Right ventricle myocardium inferior (tissue), 1 donor: ENCODE measurements at regions not wholly inside any gene's neighbourhood (a gene's known extent, or its start where the extent isn't known, plus 50 kb on each side); places are given as distances from the start of the nearest gene placed in this dataset.
"Not testable (repeated sequence)": the region's sequence is repeated elsewhere in the genome, so short reads cannot be mapped to it uniquely, and the experiment has no call there.

Experiments
- ATAC-seq: fragments of 200-7000 bp; cut with Tn5 transposase; one replicate; pipeline ENCODE4 v1.9.1; 2020; ENCODE audit warnings: mild to moderate bottlenecking, moderate library complexity
- DNase-seq: peaks from one replicate; pipeline ENCODE4 v3.0.0; 2021; ENCODE audit errors: missing footprints
- intact Hi-C: fragments of 100-400 bp; cut with DNase I; formaldehyde crosslinking; loops from one replicate; pipeline ENCODE4 v1.11.0; 2022
- donor health status: DM: no; HTN: yes; CAD: no; lungs with severe emphysema.

DNA sequence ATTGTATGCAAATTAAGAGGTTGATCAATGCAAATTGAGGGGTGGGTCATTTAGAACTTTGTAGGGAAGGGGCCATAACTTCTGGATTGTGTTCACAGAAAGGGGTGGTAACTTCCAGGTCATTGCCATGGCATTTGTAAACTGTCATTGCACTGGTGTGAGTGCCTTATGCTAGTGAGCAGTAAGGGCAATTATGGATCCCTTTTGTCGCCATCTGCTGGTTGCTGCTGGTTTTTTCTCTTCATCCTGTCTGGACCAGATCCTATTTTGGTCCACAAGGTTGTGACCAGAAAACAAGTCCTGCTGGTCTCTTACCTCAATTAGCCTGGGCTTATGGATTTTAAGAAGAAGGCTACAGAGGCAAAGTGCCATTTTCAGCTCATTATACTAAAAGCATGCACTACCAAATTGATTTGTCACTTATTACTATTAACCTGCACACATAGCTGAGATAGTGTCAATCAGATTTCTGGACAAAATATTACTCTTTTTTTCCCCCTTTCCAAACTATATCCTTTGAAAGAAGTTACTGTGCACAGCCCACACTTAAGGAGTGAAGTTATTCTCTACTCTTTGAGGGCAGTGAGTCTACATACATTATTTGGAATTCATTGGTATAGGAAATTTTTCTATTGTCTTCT, 196.2 kb downstream of the ZC3H11B start:
- intact Hi-C loops = loop anchor here (10.0 kb wide), 2 partner anchors 328 to 1092 kb away; no protein-coding TSS in a partner anchor
- ATAC-seq (peak; percentile 43), DNase-seq (no peak)

GRCh38 chr1:219415915-219416314, 197.0 kb downstream of the ZC3H11B start:
- DNase-seq (no peak), ATAC-seq (no peak)
- intact Hi-C loops = loop anchor here (10.0 kb wide), 2 partner anchors 329 to 1091 kb away; no protein-coding TSS in a partner anchor

DNA sequence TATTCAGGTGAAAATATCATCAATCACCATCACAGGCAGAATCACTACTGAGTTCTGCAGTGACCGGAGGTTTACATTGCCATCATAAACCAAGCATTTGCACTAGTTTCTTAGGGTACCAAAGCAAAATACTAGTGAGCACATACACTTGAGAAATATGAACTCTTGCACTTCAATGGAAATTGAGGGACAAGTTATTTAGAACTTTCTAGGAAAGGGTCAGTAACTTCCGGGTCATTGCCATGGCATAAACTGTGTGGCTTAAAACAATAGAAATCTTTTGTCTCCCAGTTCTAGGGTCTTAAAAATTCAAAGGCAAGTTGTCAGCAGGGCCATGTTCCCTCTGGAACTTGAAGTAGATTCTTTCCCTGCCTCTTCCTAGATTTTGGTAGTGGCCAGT, 197.5 kb downstream of the ZC3H11B start:
- no peak for ATAC-seq
- no peak for DNase-seq
- intact Hi-C loops = loop anchor here (10.0 kb wide), 2 partner anchors 329 to 1091 kb away; no protein-coding TSS in a partner anchor

GRCh38 chr1:219414250-219414649, 198.7 kb downstream of the ZC3H11B start:
- intact Hi-C loops = loop anchor here (10.0 kb wide), 2 partner anchors 331 to 1089 kb away; no protein-coding TSS in a partner anchor
- no peak for DNase-seq
- no peak for ATAC-seq

- intact Hi-C loops = loop anchor here (10.0 kb wide), 2 partner anchors 331 to 1089 kb away; no protein-coding TSS in a partner anchor
- ATAC-seq (peak; percentile 66), DNase-seq (no peak)
These were observed 199.4 kb downstream of the ZC3H11B start for GRCh38 chr1:219413536-219413935.

DNA sequence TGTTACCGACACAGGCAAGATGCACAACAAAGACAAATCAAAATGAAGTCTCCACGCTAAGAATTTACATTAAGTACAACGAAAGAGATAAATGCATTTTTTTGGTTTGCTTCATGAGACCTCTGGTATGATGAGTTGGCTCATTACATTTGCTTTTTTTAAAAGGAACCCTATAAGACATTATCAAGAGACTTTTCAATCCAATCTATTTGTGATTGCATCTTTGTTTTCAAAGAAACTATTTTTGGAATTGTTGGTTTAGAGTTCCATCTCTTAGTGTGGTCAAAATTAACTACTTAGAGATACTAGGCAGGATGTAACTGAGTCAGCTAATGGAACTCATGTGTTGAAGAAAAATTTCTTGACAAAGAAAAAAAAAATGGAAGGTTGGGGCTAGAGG, 200.1 kb downstream of the ZC3H11B start:
- DNase-seq = no peak
- intact Hi-C loops = loop anchor here (10.0 kb wide), 2 partner anchors 332 to 1088 kb away; no protein-coding TSS in a partner anchor

DNA sequence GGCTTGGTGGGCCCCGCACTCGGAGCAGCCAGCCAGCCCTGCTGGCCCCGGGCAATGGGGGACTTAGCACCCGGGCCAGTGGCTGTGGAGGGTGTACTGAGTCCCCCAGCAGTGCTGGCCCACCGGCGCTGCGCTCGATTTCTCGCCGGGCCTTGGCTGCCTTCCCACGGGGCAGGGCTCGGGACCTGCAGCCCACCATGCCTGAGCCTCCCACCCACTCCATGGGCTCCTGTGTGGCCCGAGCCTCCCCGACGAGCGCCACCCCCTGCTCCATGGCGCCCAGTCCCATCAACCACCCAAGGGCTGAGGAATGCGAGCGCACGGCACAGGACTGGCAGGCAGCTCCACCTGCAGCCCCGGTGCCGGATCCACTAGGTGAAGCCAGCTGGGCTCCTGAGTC, 202.2 kb downstream of the ZC3H11B start:
- DNase-seq, ATAC-seq: not testable (repeated sequence)
- intact Hi-C loops = loop anchor here (10.0 kb wide), 2 partner anchors 334 to 1086 kb away; no protein-coding TSS in a partner anchor

More for the DNA sequence above, 200.1 kb downstream of the ZC3H11B start:
- no peak for ATAC-seq

DNA sequence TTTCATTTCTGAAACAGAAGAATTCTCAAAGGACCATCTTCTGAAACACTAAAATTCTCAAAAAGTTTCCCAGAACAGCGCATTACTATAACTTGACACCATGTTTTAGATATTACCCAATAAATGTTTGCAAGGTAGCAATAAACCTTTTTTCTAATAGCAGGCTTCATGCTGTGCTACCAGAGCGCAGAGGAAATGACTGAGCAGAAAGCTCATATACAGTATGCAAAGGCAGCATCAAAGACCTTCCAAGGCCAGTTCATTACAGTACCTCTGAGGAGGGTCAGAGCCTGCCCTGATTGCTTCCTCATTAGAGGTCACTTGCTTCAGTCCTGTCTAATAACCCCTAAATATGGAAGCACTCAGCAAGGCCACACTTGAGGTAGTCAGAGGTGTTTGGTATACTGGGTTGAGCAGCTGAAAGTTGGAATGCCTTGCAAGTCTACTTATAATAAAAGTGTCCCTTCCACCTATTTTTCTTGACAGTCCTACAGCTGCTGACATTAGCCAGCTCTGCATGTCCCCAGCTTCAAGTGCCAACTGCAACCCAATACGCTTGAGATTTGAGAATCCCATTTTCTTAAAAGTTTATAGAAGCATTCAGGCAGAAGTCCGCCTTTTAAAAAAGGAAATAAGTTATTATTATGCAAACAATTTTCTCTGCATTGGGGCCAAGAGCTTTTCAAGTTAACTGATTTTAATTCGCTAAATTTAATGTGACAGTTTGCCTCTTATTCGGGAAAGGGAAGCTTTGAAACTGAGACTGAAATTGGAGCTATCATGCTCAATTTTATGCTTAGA, 207.2 kb downstream of the ZC3H11B start:
- intact Hi-C loops = no loop called here
- no peak for DNase-seq
- ATAC-seq = peak; percentile 46

GRCh38 chr1:219404629-219405028, 208.3 kb downstream of the ZC3H11B start:
- DNase-seq = no peak
- no peak for ATAC-seq
- intact Hi-C loops = no loop called here

DNA sequence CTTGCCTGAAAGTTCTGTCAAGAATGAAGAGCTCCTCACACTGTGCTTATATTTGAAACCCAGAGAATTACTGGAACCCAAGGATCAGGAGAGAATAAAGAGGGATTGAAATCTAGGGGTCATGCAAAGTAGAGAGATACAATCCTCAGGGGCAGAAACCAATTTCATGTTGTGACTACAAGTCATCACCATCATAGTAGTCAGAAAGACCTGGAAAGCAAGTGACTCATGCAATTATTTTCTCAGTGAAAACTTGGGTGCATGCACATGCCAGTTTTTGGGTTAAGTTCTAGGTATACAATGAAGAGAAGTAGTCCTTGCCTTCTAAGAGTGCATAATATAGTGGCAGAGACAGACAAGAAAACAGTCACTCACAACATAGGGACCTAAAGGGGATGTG, 210.0 kb downstream of the ZC3H11B start:
- ATAC-seq = no peak
- DNase-seq = no peak
- intact Hi-C loops = no loop called here

DNA sequence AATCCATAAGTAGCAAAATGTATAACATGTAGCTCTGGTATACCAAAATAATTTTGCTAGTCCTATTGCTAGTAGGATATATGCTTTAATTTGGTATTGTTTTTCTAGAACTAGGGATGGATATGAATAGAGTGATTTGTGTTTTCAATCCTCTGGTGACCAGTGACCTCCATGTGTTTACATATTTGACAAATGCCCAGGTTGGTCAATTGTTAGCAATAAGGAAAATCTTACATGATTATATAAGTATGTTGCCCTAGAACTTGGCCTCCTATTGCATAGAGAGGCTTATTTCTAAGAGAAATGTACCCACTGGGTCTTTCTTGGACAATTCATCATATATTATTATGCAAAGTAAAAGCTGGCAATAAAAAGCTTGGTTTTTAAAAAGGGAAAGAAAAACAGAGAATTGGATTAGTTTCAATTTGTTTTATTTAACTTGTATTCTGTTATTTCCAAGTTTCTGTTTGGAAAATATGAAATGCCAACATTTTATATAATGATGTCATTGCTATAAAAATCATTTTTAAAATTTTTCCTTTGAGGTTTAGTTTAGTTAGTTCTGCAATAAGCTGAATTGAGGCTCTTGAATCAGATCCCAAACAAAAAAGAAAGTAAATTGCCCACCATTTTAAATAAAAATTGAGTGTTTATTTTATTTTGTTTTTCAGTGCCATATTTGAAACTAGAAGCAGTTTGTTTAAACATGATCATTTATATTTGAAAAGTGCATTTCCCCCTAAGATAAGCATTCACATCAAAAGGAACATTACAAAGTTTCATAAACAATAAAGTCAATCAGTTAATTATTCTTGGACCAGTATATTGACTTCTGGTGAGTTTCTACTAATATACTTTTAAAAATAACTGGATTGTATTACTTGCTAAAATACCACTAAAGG, 210.9 kb downstream of the ZC3H11B start:
- ATAC-seq = no peak
- intact Hi-C loops = no loop called here
- no peak for DNase-seq

GRCh38 chr1:219399446-219399845, 213.5 kb downstream of the ZC3H11B start:
- ATAC-seq (peak; percentile 15), DNase-seq (no peak)
- intact Hi-C loops = no loop called here

DNA sequence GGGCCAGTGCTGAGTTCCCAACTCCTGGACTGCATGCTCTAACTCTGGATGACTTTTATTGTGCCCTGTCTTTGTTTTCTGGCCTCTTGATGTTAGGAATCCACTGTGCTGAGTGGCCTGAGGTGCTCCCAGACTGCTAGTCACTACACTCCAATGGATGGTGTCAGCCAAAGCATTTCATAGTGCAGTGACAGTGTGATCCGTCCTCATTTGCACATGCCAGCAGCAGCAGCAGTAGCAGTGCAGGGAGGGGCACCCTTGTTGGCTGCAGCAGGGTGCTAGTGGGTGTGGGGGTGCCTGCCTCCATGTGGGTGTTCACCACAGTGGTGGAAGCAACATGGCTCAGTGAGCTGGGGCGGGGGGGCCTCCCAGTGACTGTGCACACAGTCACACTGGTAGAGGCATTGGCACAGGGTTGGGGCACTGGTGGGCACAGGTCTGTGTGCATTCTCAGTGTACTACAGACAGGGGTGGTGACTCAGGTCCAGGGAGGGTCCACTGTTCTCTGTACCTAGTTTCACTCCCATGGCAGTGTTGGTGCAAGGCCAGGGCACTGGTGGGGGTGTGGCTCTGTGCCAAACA, 214.0 kb downstream of the ZC3H11B start:
- DNase-seq = peak; percentile 69
- ATAC-seq = peak; percentile 96
- intact Hi-C loops = no loop called here

DNA sequence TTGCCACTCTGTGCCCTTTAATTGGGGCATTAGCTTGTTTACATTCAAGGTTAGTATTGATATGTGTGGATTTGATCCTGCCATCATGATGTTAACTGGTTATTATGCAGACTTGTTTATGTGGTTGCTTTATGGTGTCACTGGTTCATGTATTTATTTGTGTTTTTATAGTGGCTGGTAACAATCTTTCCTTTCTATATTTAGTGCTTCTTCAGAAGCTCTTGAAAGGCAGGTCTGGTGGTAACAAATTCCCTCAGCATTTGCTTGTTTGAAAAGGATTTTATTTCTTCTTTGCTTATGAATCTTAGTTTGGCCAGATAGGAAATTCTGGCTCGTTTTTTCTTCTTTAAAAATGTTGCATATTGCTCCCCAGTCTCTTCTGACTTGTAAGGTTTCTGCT, 215.4 kb downstream of the ZC3H11B start:
- ATAC-seq = no peak
- intact Hi-C loops = no loop called here
- DNase-seq = no peak

DNA sequence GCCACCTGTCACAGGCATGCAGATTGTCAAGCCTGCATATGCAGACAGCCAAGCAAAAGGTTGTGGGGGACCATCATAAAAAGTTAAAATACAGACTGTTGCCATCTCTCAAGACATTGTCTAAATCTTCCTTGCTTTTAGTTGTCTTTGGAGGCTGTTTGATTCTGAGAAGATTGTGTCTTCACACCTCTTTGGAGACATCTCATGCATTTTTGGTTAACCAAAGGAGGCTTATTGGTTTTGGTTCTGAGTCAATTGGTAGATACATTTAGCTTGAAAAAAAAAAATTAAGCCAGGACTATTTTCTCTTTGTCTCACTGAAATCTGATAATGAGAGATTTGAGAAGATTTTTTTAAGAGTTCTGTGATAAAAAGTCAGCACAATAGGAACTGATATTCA, 217.6 kb downstream of the LYPLAL1 start:
- intact Hi-C loops = no loop called here
- ATAC-seq (no peak), DNase-seq (no peak)

DNA sequence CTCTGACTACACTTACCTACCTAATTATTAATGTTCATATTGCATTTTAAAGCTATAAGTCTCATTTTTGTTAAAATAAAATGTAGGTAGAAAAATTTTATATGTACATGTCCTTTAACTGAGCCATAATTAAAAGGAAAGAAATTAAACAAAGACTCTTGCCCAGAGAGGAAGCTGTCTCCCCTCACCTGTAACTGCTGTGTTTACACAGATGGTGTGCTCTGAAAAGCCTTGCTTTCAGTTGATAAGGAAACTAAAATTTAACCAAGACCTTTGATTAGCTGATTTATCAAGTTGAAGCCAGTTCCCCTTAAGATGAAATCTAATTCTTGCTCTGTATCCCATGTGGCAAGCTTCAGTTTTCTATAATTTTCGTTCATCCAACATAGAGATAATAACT, 213.5 kb downstream of the LYPLAL1 start:
- ATAC-seq (no peak), DNase-seq (no peak)
- intact Hi-C loops = no loop called here

- ATAC-seq = peak; percentile 64
- no peak for DNase-seq
- intact Hi-C loops = no loop called here
These were observed 212.2 kb downstream of the LYPLAL1 start for GRCh38 chr1:219385787-219386427.

DNA sequence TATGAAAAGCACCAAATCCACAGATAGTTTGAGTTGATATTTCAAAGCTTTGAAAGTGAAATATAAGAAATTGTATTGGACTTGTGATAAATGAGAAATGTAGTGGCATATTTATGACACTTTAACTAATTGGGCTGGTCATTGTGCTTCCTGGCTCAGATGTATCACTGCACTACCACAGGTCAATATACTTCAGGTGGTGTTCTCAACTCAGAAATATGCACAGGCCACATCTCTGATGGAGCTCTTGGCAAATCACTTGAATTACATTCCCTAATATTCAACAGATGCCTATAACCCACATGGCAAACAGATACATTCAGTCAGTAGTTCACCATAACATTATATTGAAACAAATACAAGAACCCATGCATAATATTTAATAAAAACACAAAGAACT, 209.6 kb downstream of the LYPLAL1 start:
- ATAC-seq (no peak), DNase-seq (no peak)
- intact Hi-C loops = no loop called here
